H54 (cell line): ENCODE measurements at regions not wholly inside any gene's neighbourhood (a gene's known extent, or its start where the extent isn't known, plus 50 kb on each side); places are given as distances from the start of the nearest gene placed in this dataset.
A peak's percentile ranks its signal among the peaks of the same experiment; 100 is the strongest.
"Not testable (repeated sequence)": the region's sequence is repeated elsewhere in the genome, so short reads cannot be mapped to it uniquely, and the experiment has no call there.

Experiments
- DNase-seq: peaks from one replicate; pipeline ENCODE4 v3.0.0; 2011; ENCODE audit warnings: low spot score, mixed read lengths; ENCODE audit not compliant: insufficient read length
- FAIRE-seq: peaks from 3 replicates; lab custom pipeline; 2011; peaks lifted over from hg19 to GRCh38; lab: Jason Lieb, UNC
- POLR2A ChIP-seq: IDR thresholded peaks from 2 replicates; pipeline ENCODE4 v1.6.1; 2011; ENCODE audit warnings: low read depth, mild to moderate bottlenecking, low read length

DNA sequence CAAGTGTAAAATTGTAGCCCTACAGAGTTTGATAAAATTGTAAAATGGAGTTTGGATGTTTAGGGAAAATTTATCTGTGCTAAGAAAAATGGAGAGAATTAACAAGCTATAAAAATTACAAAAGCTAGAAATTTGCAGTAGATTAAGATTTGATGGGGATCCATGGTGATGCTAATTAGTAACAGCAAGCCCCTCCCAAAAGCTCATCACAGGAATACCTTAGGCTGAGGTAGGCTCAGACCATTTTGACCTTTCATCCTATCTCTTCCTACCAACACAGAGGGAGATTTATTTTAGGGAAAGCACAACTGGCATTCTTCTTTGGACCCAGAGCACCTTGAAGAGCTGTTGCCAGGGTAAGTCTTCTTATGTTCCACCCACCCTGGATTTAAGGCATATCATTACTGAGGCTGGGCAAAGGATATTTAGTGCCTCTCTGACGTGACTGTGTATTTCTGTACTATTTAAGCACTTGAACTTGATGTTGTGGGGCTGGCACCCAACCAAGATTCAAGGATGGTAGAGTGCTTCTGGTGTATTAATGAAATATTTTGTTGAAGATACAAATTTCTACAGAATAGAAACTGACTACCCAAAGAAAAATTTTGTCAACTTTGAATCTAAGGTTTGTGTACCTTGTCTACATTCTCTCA is 70.8 kb upstream of the SLC39A10 start:
- TF ChIP-seq POLR2A = no peak
- DNase-seq (no peak), FAIRE-seq (no peak)

GRCh38 chr2:195582188-195582587 is 74.8 kb upstream of the SLC39A10 start:
- no peak for DNase-seq
- FAIRE-seq = no peak

DNA sequence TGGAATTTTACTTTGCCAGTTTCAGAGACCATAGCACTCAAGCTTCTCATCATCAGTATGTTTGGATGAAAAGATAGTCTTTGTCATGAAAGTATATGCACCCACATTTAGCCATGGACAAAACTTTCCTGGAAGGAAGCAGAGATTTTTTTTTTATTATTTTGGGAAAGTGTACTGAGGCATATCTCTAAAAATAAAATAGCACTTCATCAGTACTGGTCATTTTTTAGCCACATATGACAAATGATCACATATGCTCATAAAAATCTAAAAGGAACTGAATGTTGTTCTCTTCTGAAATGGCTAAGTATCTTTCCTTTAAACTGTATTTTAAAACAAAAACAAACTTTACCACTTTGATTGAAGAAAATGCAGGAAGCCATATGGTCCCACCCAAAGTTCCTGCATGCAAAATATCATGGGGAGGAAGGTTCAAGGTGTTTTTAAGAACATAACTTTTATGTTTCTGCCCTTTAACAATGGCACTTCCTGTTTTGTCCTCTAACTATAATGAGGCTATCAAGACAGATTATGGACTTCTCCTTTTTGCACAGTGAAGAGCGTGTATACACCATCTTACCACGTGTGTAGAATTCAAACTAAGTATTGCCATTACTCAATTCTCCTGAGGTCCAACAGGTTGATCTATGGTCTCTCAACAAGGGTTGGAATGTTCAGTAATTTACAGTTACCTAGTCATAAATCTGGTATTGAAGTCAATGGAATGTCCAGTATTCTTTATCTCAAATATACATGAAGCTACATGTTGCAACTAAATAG is 77.1 kb upstream of the SLC39A10 start:
- peak; percentile 64 for FAIRE-seq
- DNase-seq = no peak
- TF ChIP-seq POLR2A = no peak

More at GRCh38 chr2:195582188-195582587, 74.8 kb upstream of the SLC39A10 start:
- TF ChIP-seq POLR2A = no peak

- DNase-seq = peak; percentile 20
- FAIRE-seq = peak; percentile 91
- no peak for TF ChIP-seq POLR2A
These were observed 81.1 kb upstream of the SLC39A10 start for GRCh38 chr2:195575879-195576401.

DNA sequence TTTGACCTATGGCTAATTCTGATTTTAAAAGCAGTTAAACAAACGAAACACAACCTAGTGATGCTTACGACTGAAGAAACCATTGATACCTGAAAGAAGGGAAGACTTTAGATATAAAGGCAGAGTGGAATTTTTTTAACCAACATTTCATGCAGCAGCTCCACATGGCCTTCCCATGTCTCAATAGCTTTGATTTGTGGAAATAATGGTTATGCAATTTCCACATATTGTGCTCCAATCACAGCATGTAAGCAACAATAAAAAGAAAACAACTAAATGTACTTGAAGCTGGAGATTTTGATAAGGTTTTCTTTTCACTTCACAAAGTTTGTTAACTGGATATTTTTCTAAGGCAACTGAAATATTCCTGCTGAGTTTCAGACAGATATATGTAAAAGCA is 82.0 kb upstream of the SLC39A10 start:
- DNase-seq (no peak), FAIRE-seq (no peak)
- TF ChIP-seq POLR2A = no peak

DNA sequence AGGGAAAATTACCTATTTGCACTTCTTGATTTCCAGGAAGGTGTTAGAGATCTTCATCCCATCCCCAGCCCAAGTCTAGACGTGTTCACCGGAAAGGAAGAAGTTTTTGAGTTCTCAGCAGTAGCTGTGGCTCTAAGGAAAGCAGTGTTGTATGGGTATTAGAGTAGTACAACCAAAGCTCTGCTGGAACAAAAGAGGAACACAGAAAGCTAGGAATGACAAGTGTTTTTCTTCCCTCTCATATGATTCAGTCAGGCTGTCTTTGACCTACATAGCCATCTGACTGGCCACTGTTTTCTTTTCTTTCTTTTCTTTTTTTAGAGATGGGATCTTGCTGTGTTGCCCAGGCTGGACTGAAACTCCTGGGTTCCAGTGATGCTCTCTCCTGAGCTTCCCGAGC is 82.7 kb upstream of the SLC39A10 start:
- no peak for TF ChIP-seq POLR2A
- DNase-seq (no peak), FAIRE-seq (no peak)

- DNase-seq (no peak), FAIRE-seq (no peak)
- no peak for TF ChIP-seq POLR2A
These were observed 83.9 kb upstream of the SLC39A10 start for GRCh38 chr2:195572895-195573683.

GRCh38 chr2:195570329-195570728 is 86.7 kb upstream of the SLC39A10 start:
- no peak for TF ChIP-seq POLR2A
- FAIRE-seq (peak; percentile 53), DNase-seq (no peak)

GRCh38 chr2:195569255-195569654 is 87.8 kb upstream of the SLC39A10 start:
- FAIRE-seq = no peak
- no peak for TF ChIP-seq POLR2A
- no peak for DNase-seq

DNA sequence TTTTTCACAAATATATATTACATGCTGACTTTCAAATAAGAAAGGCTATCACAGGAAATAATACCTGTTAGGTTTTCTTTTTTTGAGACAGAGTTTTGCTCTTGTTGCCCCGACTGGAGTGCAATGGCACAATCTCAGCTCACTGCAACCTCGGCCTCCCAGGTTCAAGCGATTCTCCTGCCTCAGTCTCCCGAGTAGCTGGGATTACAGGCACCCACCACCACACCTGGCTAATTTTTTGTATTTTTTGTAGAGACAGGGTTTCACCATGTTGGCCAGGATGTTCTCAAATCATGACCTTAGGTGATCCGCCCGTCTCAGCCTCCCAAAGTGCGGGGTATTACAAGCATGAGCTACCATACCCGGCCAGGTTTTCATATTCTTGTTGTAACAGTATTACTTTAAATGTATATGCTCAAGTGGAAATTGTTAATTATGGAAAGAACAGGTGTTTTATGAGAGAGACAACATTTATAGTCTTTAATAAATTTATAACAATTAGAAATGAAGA is 92.3 kb upstream of the SLC39A10 start:
- FAIRE-seq, DNase-seq: not testable (repeated sequence)

GRCh38 chr2:195563857-195564512 is 93.0 kb upstream of the SLC39A10 start:
- no peak for TF ChIP-seq POLR2A
- FAIRE-seq = no peak
- no peak for DNase-seq

- no peak for DNase-seq
- FAIRE-seq = no peak
- no peak for TF ChIP-seq POLR2A
These were observed 94.2 kb upstream of the SLC39A10 start for GRCh38 chr2:195562570-195563566.
